ENCODE measurements at regions not wholly inside any gene's neighbourhood (a gene's known extent, or its start where the extent isn't known, plus 50 kb on each side); places are given as distances from the start of the nearest gene placed in this dataset.

GRCh38 chr15:70387993-70388392 is 290.3 kb upstream of the TLE3 start:
- Histone ChIP-seq H3K4me3 (ENCODE audit: low read depth, low read length) (no peak overlapping the region), H3K27me3 (ENCODE audit: control insufficient read depth, insufficient read depth, low read length) (peaks cover 2% of the 10 kb centered on the region), H3K36me3 (ENCODE audit: control insufficient read depth, insufficient read depth, low read length) (no peaks in the 10 kb centered on the region)
- no peak for DNase-seq (ENCODE audit: low read depth)
- TF ChIP-seq, protein P1, sequence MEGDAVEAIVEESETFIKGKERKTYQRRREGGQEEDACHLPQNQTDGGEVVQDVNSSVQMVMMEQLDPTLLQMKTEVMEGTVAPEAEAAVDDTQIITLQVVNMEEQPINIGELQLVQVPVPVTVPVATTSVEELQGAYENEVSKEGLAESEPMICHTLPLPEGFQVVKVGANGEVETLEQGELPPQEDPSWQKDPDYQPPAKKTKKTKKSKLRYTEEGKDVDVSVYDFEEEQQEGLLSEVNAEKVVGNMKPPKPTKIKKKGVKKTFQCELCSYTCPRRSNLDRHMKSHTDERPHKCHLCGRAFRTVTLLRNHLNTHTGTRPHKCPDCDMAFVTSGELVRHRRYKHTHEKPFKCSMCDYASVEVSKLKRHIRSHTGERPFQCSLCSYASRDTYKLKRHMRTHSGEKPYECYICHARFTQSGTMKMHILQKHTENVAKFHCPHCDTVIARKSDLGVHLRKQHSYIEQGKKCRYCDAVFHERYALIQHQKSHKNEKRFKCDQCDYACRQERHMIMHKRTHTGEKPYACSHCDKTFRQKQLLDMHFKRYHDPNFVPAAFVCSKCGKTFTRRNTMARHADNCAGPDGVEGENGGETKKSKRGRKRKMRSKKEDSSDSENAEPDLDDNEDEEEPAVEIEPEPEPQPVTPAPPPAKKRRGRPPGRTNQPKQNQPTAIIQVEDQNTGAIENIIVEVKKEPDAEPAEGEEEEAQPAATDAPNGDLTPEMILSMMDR (IDR thresholded peaks at IDR 0.05; ENCODE audit: insufficient read depth, low read length, poor library complexity, severe bottlenecking), result no peak

DNA sequence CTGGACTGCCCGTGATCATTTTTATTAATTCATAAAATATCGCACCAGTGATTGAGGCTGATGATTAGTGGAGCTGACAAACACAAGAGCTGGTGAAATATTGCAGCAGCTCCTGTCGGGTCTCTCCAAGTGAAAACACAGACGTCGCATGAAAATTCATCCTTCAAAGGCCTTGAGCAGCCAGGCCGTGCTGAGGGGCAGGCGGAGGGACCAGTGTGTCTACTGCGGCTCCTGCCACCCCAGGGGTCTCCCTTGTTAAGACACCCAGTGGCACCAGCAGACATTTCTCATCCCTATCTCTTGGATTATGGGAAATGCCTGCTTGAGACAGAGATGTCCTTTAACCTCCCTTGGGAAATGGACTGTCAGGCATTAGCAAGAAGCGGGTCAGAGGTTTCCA is 289.4 kb upstream of the TLE3 start:
- DNase-seq (ENCODE audit: low read depth), result no peak
- H3K27me3 ChIP-seq (ENCODE audit: control insufficient read depth, insufficient read depth, low read length), result peaks cover 2% of the 10 kb centered on the region
- no peaks in the 10 kb centered on the region for H3K36me3 ChIP-seq (ENCODE audit: control insufficient read depth, insufficient read depth, low read length)
- TF ChIP-seq, protein P1 (IDR thresholded peaks at IDR 0.05; ENCODE audit: insufficient read depth, low read length, poor library complexity, severe bottlenecking), result no peak
- H3K4me3 ChIP-seq (ENCODE audit: low read depth, low read length), result no peak overlapping the region

DNA sequence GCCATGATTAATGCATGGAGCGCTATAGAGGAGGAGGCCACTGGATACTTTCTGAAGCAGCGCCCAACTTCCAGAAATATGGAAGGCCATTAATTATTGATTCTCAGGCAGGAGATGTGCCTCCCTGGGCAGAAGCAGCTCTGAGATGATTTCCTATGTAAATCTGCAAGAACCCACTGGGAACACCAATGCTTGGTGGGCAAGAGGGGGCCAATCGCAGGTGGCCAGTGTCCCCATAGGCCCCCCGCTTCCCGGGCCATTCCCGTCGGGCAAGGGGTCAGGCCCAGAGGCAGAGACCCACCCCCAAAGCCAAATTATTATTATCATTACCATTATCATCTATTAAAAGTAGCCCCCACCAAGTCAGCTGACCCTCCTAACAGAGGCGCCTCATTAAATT is 288.0 kb upstream of the TLE3 start:
- Histone ChIP-seq H3K4me3 (ENCODE audit: low read depth, low read length) (no peak overlapping the region), H3K27me3 (ENCODE audit: control insufficient read depth, insufficient read depth, low read length) (peaks cover 2% of the 10 kb centered on the region), H3K36me3 (ENCODE audit: control insufficient read depth, insufficient read depth, low read length) (no peaks in the 10 kb centered on the region)
- no peak for DNase-seq (ENCODE audit: low read depth)
- TF ChIP-seq, protein P1 (IDR thresholded peaks at IDR 0.05; ENCODE audit: insufficient read depth, low read length, poor library complexity, severe bottlenecking), result no peak

DNA sequence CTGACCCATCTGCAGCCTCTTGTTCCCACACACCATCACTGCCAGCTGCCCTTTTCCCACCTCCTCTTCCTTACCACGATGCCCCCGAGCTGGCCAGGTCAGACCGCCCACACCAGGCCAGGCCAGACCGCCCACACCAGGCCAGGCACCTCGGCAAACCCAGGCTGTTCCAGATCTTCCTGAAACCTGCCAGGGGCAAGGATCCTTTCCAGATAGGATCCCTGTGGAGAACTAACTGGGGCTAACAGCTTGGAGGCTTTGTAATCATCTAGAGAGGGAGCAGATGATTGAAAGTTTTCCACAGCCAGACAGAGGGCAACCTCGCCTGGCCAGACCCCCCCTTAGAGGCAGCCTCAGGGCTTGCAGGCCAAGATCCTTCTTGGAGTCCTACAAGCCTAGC is 287.3 kb upstream of the TLE3 start:
- H3K27me3 ChIP-seq (ENCODE audit: control insufficient read depth, insufficient read depth, low read length), result peaks cover 2% of the 10 kb centered on the region
- no peaks in the 10 kb centered on the region for H3K36me3 ChIP-seq (ENCODE audit: control insufficient read depth, insufficient read depth, low read length)
- no peak overlapping the region for H3K4me3 ChIP-seq (ENCODE audit: low read depth, low read length)
- DNase-seq (ENCODE audit: low read depth), result no peak
- TF ChIP-seq, protein P1 (IDR thresholded peaks at IDR 0.05; ENCODE audit: insufficient read depth, low read length, poor library complexity, severe bottlenecking), result no peak

DNA sequence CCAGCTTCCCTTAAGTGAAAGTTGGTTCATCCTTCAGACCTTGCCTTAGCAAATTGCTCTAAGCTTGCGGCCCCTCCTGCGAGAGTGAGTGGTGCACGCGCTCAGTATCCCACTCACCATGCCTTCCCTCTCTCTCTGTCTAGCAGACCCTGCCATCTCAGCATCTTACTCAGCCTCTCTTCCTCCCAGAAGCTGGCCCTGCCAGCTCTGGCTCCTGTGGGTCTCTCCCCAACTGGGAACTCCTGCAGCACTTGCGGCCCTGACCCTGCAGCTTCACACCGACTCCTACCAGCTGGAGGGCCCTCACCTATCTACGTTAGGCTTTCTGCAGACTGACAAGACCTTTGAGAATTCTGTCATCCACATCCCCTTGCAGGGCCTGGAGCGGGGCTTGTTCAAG is 286.1 kb upstream of the TLE3 start:
- H3K27me3 ChIP-seq (ENCODE audit: control insufficient read depth, insufficient read depth, low read length), result peaks cover 2% of the 10 kb centered on the region
- no peak overlapping the region for H3K4me3 ChIP-seq (ENCODE audit: low read depth, low read length)
- H3K36me3 ChIP-seq (ENCODE audit: control insufficient read depth, insufficient read depth, low read length), result no peaks in the 10 kb centered on the region
- DNase-seq (ENCODE audit: low read depth), result no peak
- TF ChIP-seq, protein P1 (IDR thresholded peaks at IDR 0.05; ENCODE audit: insufficient read depth, low read length, poor library complexity, severe bottlenecking), result no peak

DNA sequence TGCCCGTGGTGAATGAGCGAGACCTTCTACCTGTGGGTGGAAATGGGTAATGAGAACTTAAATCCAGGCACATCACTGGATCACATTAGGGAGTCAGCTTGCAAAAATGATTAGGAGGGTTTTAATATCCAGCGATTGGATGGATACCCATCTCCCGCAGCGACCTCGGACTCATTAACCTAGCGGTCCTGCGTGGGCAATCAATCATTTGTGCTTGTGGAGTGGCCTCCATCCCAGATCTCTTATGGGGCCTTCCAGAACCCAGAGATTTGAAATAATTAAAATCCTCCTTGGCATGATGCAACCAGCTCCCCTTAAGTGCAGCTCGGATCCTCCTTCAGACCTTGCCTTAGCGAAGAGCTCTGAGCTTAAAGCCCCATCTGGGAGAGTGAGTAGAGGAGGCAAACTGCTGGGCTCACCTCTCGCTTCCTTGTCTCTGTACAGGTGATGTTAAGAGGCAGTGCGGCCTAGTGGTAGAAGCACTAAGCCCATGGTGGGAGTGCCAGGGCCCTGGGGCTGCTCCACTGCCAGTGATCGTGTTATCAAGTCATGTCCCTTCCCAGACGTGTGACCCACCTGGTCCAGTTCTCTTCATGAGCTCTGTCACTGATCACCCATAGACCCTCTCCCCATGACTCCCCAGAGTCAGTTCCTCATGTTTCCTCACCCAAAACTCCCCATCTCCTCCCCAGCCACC is 285.2 kb upstream of the TLE3 start:
- Histone ChIP-seq H3K36me3 (ENCODE audit: control insufficient read depth, insufficient read depth, low read length) (no peaks in the 10 kb centered on the region), H3K27me3 (ENCODE audit: control insufficient read depth, insufficient read depth, low read length) (peaks cover 2% of the 10 kb centered on the region), H3K4me3 (ENCODE audit: low read depth, low read length) (no peak overlapping the region)
- no peak for DNase-seq (ENCODE audit: low read depth)
- TF ChIP-seq, protein P1 (IDR thresholded peaks at IDR 0.05; ENCODE audit: insufficient read depth, low read length, poor library complexity, severe bottlenecking), result no peak
